ENCODE measurements at regions not wholly inside any gene's neighbourhood (a gene's known extent, or its start where the extent isn't known, plus 50 kb on each side); places are given as distances from the start of the nearest gene placed in this dataset.
A peak's percentile ranks its signal among the peaks of the same experiment; 100 is the strongest.

DNA sequence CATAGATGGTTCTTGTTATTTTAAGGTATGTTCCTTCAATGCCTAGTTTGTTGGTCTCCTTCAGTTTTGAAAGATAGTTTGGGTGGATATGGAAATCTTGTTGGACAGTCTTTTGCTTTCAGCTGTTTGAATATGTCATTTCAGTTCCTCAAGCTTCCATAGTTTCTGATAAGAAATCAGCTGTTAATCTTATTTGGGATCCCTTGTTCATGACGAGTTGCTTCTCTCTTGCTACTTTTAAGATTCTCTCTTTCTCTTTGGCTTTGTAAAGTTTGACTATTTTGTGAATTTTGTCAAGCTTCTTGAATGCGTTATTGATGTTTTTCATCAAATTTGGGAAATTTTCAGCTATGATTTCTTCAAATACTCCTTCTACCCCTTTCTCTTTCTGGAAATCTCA lies 129.5 kb downstream of the GNL3L start:
- TF ChIP-seq, protein P1, sequence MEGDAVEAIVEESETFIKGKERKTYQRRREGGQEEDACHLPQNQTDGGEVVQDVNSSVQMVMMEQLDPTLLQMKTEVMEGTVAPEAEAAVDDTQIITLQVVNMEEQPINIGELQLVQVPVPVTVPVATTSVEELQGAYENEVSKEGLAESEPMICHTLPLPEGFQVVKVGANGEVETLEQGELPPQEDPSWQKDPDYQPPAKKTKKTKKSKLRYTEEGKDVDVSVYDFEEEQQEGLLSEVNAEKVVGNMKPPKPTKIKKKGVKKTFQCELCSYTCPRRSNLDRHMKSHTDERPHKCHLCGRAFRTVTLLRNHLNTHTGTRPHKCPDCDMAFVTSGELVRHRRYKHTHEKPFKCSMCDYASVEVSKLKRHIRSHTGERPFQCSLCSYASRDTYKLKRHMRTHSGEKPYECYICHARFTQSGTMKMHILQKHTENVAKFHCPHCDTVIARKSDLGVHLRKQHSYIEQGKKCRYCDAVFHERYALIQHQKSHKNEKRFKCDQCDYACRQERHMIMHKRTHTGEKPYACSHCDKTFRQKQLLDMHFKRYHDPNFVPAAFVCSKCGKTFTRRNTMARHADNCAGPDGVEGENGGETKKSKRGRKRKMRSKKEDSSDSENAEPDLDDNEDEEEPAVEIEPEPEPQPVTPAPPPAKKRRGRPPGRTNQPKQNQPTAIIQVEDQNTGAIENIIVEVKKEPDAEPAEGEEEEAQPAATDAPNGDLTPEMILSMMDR (IDR thresholded peaks at IDR 0.05; ENCODE audit: extremely low read depth, missing control alignments): no peak
- DNase-seq (ENCODE audit: low spot score): no peak

DNA sequence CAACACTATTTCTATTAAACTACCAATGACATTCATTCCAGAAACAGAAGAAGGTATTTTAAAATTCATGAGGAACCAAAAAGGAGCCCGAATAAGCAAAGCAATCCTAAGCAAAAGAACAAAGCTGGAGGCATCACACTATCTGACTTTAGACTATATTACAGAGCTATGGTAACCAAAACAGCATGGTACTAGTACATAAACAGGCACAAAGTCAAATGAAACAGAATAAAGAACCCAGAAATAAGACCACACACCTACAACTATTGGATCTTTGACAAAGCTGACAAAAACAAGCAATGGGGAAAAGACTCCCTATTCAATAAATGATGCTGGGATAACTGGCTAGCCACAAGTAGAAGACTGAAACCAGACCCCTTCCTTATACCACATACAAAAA lies 122.3 kb downstream of the ITIH6 start:
- DNase-seq (ENCODE audit: low spot score): no peak
- TF ChIP-seq, protein P1 (IDR thresholded peaks at IDR 0.05; ENCODE audit: extremely low read depth, missing control alignments): no peak

DNA sequence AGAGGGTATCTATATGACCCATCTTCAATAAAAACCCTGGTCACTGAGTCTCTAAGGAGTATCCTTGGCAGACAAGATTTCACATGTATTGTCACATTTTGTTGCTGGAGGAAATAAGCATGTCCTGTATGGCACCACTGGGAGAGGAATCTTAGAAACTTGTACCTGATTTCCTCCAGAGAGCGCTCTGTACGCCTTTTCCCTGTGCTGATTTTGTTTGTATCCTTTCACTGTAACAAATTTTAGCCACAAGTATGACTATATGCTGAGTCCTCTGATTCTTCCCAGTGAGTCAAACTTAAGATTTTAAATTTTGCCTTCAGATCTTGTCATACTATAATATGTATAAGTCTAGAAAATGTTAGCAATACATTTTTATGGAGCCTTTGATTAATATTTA lies 102.8 kb downstream of the ITIH6 start:
- TF ChIP-seq, protein P1 (IDR thresholded peaks at IDR 0.05; ENCODE audit: extremely low read depth, missing control alignments): no peak
- DNase-seq (ENCODE audit: low spot score): no peak

DNA sequence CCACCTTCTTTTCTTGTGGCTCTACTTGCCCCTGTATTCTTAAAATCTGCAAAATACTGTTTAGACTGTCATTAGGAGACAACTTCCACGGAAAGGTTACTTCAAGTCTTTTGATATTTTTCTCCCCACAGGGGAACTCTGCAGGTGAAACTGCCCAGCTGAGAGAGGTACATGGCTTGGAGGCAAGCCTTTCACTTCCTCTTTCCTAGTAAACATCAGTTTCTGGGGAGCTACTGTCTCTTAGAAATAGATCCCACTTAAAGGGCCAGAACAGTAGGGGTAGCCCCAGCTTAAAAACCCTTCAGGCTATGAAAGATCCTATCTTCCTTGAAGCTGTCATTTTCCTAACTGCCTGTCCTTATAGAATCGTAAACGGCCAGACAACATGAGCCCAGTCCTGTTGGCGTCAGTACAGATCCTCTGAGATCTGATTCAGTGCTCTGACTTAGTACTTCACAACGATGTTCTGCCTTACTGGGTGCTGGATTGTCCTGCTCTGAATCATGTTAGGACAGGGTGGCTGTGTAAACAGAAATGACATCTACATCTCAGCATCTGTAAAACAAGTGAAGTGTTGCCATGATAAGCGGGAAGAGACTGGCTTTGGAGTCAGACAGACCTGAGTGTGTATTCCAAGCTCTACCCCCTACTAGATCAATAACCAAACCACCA lies 102.1 kb downstream of the ITIH6 start:
- TF ChIP-seq, protein P1 (IDR thresholded peaks at IDR 0.05; ENCODE audit: extremely low read depth, missing control alignments): no peak
- DNase-seq (ENCODE audit: low spot score): peak; percentile 25

All from GM20000 (cell line).